HTR-8/SVneo (cell line): ENCODE measurements at regions not wholly inside any gene's neighbourhood (a gene's known extent, or its start where the extent isn't known, plus 50 kb on each side); places are given as distances from the start of the nearest gene placed in this dataset.
"Not testable (repeated sequence)": the region's sequence is repeated elsewhere in the genome, so short reads cannot be mapped to it uniquely, and the experiment has no call there.

Experiments
- DNase-seq: peaks from one replicate; pipeline ENCODE4 v3.0.0; 2011; ENCODE audit warnings: low spot score, mixed read lengths; ENCODE audit not compliant: insufficient read length
- FAIRE-seq: peaks from 2 replicates; lab custom pipeline; 2011; peaks lifted over from hg19 to GRCh38; lab: Jason Lieb, UNC

GRCh38 chr1:232169436-232169835 lies 460.5 kb downstream of the SIPA1L2 start:
- FAIRE-seq (no peak), DNase-seq (no peak)

GRCh38 chr1:232168508-232168907 lies 461.4 kb downstream of the SIPA1L2 start:
- no peak for DNase-seq
- FAIRE-seq, result no peak

- FAIRE-seq, result no peak
- DNase-seq, result no peak
These were observed 463.0 kb downstream of the SIPA1L2 start for GRCh38 chr1:232166942-232167341.

- no peak for FAIRE-seq
- DNase-seq, result no peak
These were observed 465.6 kb downstream of the SIPA1L2 start for GRCh38 chr1:232164078-232164963.

- DNase-seq (no peak), FAIRE-seq (no peak)
These were observed 466.4 kb downstream of the SIPA1L2 start for GRCh38 chr1:232163533-232163932.

GRCh38 chr1:232162001-232162400 lies 467.9 kb downstream of the SIPA1L2 start:
- FAIRE-seq (no peak), DNase-seq (no peak)

GRCh38 chr1:232158558-232158957 lies 471.4 kb downstream of the SIPA1L2 start:
- not testable (repeated sequence) for FAIRE-seq, DNase-seq

GRCh38 chr1:232156070-232156469 lies 473.9 kb downstream of the SIPA1L2 start:
- not testable (repeated sequence) for FAIRE-seq, DNase-seq

- FAIRE-seq (no peak), DNase-seq (no peak)
These were observed 476.3 kb downstream of the SIPA1L2 start for GRCh38 chr1:232153652-232154051.

- FAIRE-seq (no peak), DNase-seq (no peak)
These were observed 479.0 kb downstream of the SIPA1L2 start for GRCh38 chr1:232150770-232151548.

- no peak for DNase-seq
These were observed 480.4 kb downstream of the SIPA1L2 start for GRCh38 chr1:232149287-232150201.

GRCh38 chr1:232147215-232147614 lies 482.7 kb downstream of the SIPA1L2 start:
- DNase-seq (no peak), FAIRE-seq (no peak)

More at GRCh38 chr1:232149287-232150201, 480.4 kb downstream of the SIPA1L2 start:
- FAIRE-seq, result no peak

- no peak for DNase-seq
- FAIRE-seq, result no peak
These were observed 483.4 kb downstream of the SIPA1L2 start for GRCh38 chr1:232146514-232146913.

GRCh38 chr1:232145768-232146167 lies 484.2 kb downstream of the SIPA1L2 start:
- FAIRE-seq (no peak), DNase-seq (no peak)

GRCh38 chr1:232144696-232145230 lies 485.2 kb downstream of the SIPA1L2 start:
- DNase-seq, result no peak
- FAIRE-seq, result no peak

GRCh38 chr1:232143315-232143886 lies 486.5 kb downstream of the SIPA1L2 start:
- no peak for FAIRE-seq

GRCh38 chr1:232142403-232143314 lies 487.3 kb downstream of the SIPA1L2 start:
- DNase-seq (no peak), FAIRE-seq (peak; percentile 52)

More at GRCh38 chr1:232143315-232143886, 486.5 kb downstream of the SIPA1L2 start:
- DNase-seq, result no peak

- FAIRE-seq, DNase-seq: not testable (repeated sequence)
These were observed 488.8 kb downstream of the SIPA1L2 start for GRCh38 chr1:232141167-232141448.
